ENCODE measurements at regions not wholly inside any gene's neighbourhood (a gene's known extent, or its start where the extent isn't known, plus 50 kb on each side); places are given as distances from the start of the nearest gene placed in this dataset.

- no peak for DNase-seq
Measured at GRCh38 chr7:155984609-155985405, 172.5 kb upstream of the SHH start.

GRCh38 chr7:155984028-155984580, 171.8 kb upstream of the SHH start:
- no peak for DNase-seq

- no peak for DNase-seq
Measured at GRCh38 chr7:155983176-155983815, 171.0 kb upstream of the SHH start.

- no peak for DNase-seq
Measured at GRCh38 chr7:155981703-155982102, 169.4 kb upstream of the SHH start.

GRCh38 chr7:155980841-155981240, 168.6 kb upstream of the SHH start:
- no peak for DNase-seq

- no peak for DNase-seq
Measured at GRCh38 chr7:155979994-155980393, 167.7 kb upstream of the SHH start.

- no peak for DNase-seq
Measured at GRCh38 chr7:155979566-155979965, 167.3 kb upstream of the SHH start.

- no peak for DNase-seq
Measured at GRCh38 chr7:155975490-155975889, 163.2 kb upstream of the SHH start.

- no peak for DNase-seq
Measured at GRCh38 chr7:155974186-155974897, 162.1 kb upstream of the SHH start.

- no peak for DNase-seq
Measured at GRCh38 chr7:155973451-155973997, 161.3 kb upstream of the SHH start.

- DNase-seq, result no peak
Measured at GRCh38 chr7:155972651-155973390, 160.6 kb upstream of the SHH start.

- DNase-seq, result no peak
Measured at GRCh38 chr7:155972247-155972646, 160.0 kb upstream of the SHH start.

GRCh38 chr7:155971180-155971770, 159.0 kb upstream of the SHH start:
- no peak for DNase-seq

- no peak for DNase-seq
Measured at GRCh38 chr7:155969192-155969929, 157.1 kb upstream of the SHH start.

- no peak for DNase-seq
Measured at GRCh38 chr7:155965010-155965409, 152.7 kb upstream of the SHH start.

GRCh38 chr7:155964543-155964942, 152.3 kb upstream of the SHH start:
- no peak for DNase-seq

- DNase-seq, result no peak
Measured at GRCh38 chr7:155963771-155964195, 151.5 kb upstream of the SHH start.

GRCh38 chr7:155963356-155963755, 151.1 kb upstream of the SHH start:
- no peak for DNase-seq

GRCh38 chr7:155962968-155963300, 150.7 kb upstream of the SHH start:
- no peak for DNase-seq

- DNase-seq, result peak; percentile 75
Measured at GRCh38 chr7:155962191-155962967, 150.1 kb upstream of the SHH start.

All from dermis blood vessel endothelial cell (primary cell).